ENCODE measurements at regions not wholly inside any gene's neighbourhood (a gene's known extent, or its start where the extent isn't known, plus 50 kb on each side); places are given as distances from the start of the nearest gene placed in this dataset.

DNA sequence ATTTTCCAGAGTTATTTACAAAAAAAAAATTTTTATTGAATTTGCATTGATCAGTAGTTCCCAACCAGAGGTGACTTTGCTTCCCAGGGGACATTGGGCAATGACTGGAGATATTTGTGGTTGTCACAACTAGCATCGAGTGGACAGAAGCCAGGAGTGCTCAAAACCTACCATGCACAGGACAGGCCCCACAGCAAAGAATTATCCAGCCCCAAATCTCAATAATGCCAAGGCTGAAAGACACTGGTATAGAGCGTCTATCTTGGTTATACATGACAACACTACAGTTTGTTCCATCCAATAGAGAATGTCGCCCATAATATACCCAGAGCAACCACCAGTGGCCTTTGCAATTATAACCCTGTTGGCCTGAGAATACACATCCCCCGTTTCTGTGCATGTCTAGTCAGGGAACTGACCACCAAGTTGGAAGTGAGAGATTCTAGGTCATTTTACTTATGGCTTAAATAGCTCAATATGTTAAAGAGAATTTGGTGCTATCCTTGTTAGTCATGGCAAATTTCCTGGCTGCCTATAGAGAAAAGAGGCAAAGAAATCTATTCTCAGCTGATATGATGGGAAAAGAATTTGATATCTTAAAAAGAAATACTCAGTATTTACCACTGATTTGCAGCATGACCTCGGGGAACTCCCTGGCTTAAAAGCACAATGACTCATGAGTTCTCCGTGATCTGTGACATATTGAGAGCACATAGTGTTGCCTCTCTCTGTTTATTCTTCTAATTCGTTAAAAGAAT, 76.0 kb upstream of the ADTRP start:
- Histone ChIP-seq H3K4me3 (ENCODE audit: low read length in 2 of 2) (no peak overlapping the region), H2BK12ac (ENCODE audit: low read length) (no peak overlapping the region), H3K27me3 (ENCODE audit: control insufficient read depth in 3 of 3, insufficient read depth in 3 of 3, low read depth in 1 of 3, low read length in 3 of 3) (no peaks in the 10 kb centered on the region), H3K14ac (ENCODE audit: low read length) (no peak overlapping the region), H2BK120ac (ENCODE audit: low read depth, low read length) (no peak overlapping the region), H2BK5ac (ENCODE audit: low read length) (no peak overlapping the region), H4K91ac (ENCODE audit: low read depth, low read length, poor library complexity) (no peak overlapping the region), H3K9me3 (replicated peaks in 1 of 2; ENCODE audit: control insufficient read depth in 2 of 2, insufficient read depth in 1 of 2, low read depth in 1 of 2, low read length in 2 of 2) (no peaks in the 10 kb centered on the region), H3K4me1 (ENCODE audit: control insufficient read depth in 2 of 2, insufficient read depth in 1 of 2, low read depth in 1 of 2, low read length in 2 of 2) (peaks cover 0 to 3% of the 10 kb centered on the region in 2 donors), H3K27ac (replicated peaks; ENCODE audit: low read length) (no peak overlapping the region), H2BK15ac (ENCODE audit: low read length) (no peak overlapping the region), H2AFZ (ENCODE audit: low read length) (no peak overlapping the region), H3K18ac (ENCODE audit: low read length) (no peak overlapping the region), H3K36me3 (replicated peaks in 1 of 2; ENCODE audit: control insufficient read depth in 2 of 2, insufficient read depth in 2 of 2, low read length in 2 of 2) (no peaks in the 10 kb centered on the region), H4K8ac (ENCODE audit: low read depth, low read length) (no peak overlapping the region), H3K79me1 (ENCODE audit: low read depth, low read length) (no peaks in the 10 kb centered on the region), H3K4ac (ENCODE audit: low read length) (no peak overlapping the region), H3K23ac (ENCODE audit: low read depth, low read length, poor library complexity) (no peak overlapping the region), H3K4me2 (ENCODE audit: insufficient read depth, low read length, poor library complexity, severe bottlenecking) (no peak overlapping the region), H2AK5ac (ENCODE audit: low read depth, low read length) (no peak overlapping the region), H3K9ac (ENCODE audit: low read depth, low read length, poor library complexity) (no peak overlapping the region)
- WGBS, 2 donors (ENCODE audit: extremely low coverage in 2 of 2, insufficient read length in 2 of 2, insufficient replicate concordance in 1 of 2): no CpG with 5 or more reads among the region's 7 CpGs
- no peak for DNase-seq (ENCODE audit: low spot score)

DNA sequence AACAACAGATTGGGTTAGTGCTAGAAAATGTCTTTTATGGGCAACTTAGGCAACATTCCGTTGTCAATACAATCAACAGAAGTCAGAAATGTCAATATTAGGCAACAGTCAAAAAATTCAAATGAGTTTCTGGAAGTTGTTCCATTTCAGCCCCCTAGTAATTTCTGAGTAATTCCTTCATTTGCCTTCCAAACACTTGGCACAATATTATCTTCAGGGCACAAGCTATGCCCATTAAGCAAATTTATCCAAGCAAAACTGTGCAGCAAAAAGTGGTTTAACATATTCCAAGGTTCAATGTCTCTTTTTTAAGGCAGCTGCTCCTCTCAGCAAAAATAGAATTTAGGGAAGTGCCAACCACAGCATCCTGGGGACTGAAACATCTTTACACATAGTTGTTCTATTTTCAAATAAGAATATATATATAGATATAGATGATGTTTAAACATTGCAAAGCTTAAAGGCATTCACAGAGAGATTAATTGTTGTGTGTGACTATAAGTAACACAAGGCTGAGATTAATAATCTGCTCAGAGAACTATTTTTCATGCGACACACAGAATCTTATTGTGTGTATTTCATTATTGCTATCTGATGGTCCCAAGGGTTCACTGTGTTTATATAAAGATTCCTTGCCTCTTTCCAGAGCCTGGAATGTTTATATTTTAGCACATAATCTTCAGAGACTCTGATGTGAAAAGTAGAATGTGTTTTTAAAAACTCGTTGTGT, 75.2 kb upstream of the ADTRP start:
- Histone ChIP-seq H3K36me3 (replicated peaks in 1 of 2; ENCODE audit: control insufficient read depth in 2 of 2, insufficient read depth in 2 of 2, low read length in 2 of 2) (no peaks in the 10 kb centered on the region), H3K4me2 (ENCODE audit: insufficient read depth, low read length, poor library complexity, severe bottlenecking) (no peak overlapping the region), H3K14ac (ENCODE audit: low read length) (no peak overlapping the region), H3K79me1 (ENCODE audit: low read depth, low read length) (no peaks in the 10 kb centered on the region), H2BK12ac (ENCODE audit: low read length) (no peak overlapping the region), H3K27ac (replicated peaks; ENCODE audit: low read length) (no peak overlapping the region), H3K4ac (ENCODE audit: low read length) (no peak overlapping the region), H2BK120ac (ENCODE audit: low read depth, low read length) (no peak overlapping the region), H2AFZ (ENCODE audit: low read length) (no peak overlapping the region), H3K23ac (ENCODE audit: low read depth, low read length, poor library complexity) (no peak overlapping the region), H3K18ac (ENCODE audit: low read length) (no peak overlapping the region), H2BK15ac (ENCODE audit: low read length) (no peak overlapping the region), H3K9me3 (replicated peaks in 1 of 2; ENCODE audit: control insufficient read depth in 2 of 2, insufficient read depth in 1 of 2, low read depth in 1 of 2, low read length in 2 of 2) (no peaks in the 10 kb centered on the region), H3K4me3 (ENCODE audit: low read length in 2 of 2) (no peak overlapping the region), H2BK5ac (ENCODE audit: low read length) (no peak overlapping the region), H3K9ac (ENCODE audit: low read depth, low read length, poor library complexity) (no peak overlapping the region), H3K4me1 (ENCODE audit: control insufficient read depth in 2 of 2, insufficient read depth in 1 of 2, low read depth in 1 of 2, low read length in 2 of 2) (peaks cover 0 to 3% of the 10 kb centered on the region in 2 donors), H2AK5ac (ENCODE audit: low read depth, low read length) (no peak overlapping the region), H3K27me3 (ENCODE audit: control insufficient read depth in 3 of 3, insufficient read depth in 3 of 3, low read depth in 1 of 3, low read length in 3 of 3) (no peaks in the 10 kb centered on the region), H4K8ac (ENCODE audit: low read depth, low read length) (no peak overlapping the region), H4K91ac (ENCODE audit: low read depth, low read length, poor library complexity) (no peak overlapping the region)
- no peak for DNase-seq (ENCODE audit: low spot score)
- WGBS, 2 donors (ENCODE audit: extremely low coverage in 2 of 2, insufficient read length in 2 of 2, insufficient replicate concordance in 1 of 2): no CpG with 5 or more reads among the region's 3 CpGs

DNA sequence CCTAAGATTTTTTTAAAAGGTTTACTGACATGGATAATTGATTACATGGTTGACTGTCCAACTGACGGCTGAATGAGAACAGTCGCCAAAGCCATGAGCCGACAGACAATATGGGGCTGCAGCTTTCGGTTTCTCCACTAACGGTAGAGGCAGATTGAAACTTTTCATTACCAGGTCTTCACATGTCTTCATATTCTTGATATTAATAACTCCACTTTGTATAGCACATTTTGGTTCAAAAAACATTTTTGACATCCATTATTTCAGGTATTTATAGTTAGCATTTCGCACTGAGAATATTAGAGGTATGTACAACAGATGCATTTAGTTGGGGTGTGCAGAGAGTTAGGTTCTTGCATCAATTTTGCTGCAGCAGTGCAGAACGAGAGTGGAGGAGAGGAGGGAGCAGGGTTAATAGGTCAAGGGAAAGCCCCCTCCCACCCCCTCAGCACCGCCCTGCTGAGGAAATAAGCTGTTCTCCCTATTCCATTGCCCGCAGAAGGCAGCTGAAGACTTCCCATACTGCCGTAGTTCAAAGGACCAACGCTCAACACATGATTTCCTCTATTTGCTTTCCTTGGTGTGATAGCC, 73.6 kb upstream of the ADTRP start:
- no peak overlapping the region for H3K4me3 ChIP-seq (ENCODE audit: low read length in 2 of 2)
- no peak overlapping the region for H3K9ac ChIP-seq (ENCODE audit: low read depth, low read length, poor library complexity)
- no CpG with 5 or more reads among the region's 11 CpGs for WGBS, 2 donors (ENCODE audit: extremely low coverage in 2 of 2, insufficient read length in 2 of 2, insufficient replicate concordance in 1 of 2)
- no peak overlapping the region for H3K14ac ChIP-seq (ENCODE audit: low read length)
- H3K23ac ChIP-seq (ENCODE audit: low read depth, low read length, poor library complexity): no peak overlapping the region
- no peaks in the 10 kb centered on the region for H3K9me3 ChIP-seq (replicated peaks in 1 of 2; ENCODE audit: control insufficient read depth in 2 of 2, insufficient read depth in 1 of 2, low read depth in 1 of 2, low read length in 2 of 2)
- H4K8ac ChIP-seq (ENCODE audit: low read depth, low read length): no peak overlapping the region
- H3K4me2 ChIP-seq (ENCODE audit: insufficient read depth, low read length, poor library complexity, severe bottlenecking): no peak overlapping the region
- no peak overlapping the region for H2BK12ac ChIP-seq (ENCODE audit: low read length)
- no peak overlapping the region for H2BK15ac ChIP-seq (ENCODE audit: low read length)
- no peak overlapping the region for H3K4ac ChIP-seq (ENCODE audit: low read length)
- DNase-seq (ENCODE audit: low spot score): peak; percentile 20
- H2BK120ac ChIP-seq (ENCODE audit: low read depth, low read length): no peak overlapping the region
- no peak overlapping the region for H2BK5ac ChIP-seq (ENCODE audit: low read length)
- no peaks in the 10 kb centered on the region for H3K36me3 ChIP-seq (replicated peaks in 1 of 2; ENCODE audit: control insufficient read depth in 2 of 2, insufficient read depth in 2 of 2, low read length in 2 of 2)
- H2AK5ac ChIP-seq (ENCODE audit: low read depth, low read length): no peak overlapping the region
- no peak overlapping the region for H3K18ac ChIP-seq (ENCODE audit: low read length)
- no peaks in the 10 kb centered on the region for H3K27me3 ChIP-seq (ENCODE audit: control insufficient read depth in 3 of 3, insufficient read depth in 3 of 3, low read depth in 1 of 3, low read length in 3 of 3)
- no peak overlapping the region for H4K91ac ChIP-seq (ENCODE audit: low read depth, low read length, poor library complexity)
- no peak overlapping the region for H2AFZ ChIP-seq (ENCODE audit: low read length)
- H3K79me1 ChIP-seq (ENCODE audit: low read depth, low read length): no peaks in the 10 kb centered on the region
- H3K4me1 ChIP-seq (ENCODE audit: control insufficient read depth in 2 of 2, insufficient read depth in 1 of 2, low read depth in 1 of 2, low read length in 2 of 2): peaks cover 0 to 3% of the 10 kb centered on the region in 2 donors
- H3K27ac ChIP-seq (replicated peaks; ENCODE audit: low read length): no peak overlapping the region

DNA sequence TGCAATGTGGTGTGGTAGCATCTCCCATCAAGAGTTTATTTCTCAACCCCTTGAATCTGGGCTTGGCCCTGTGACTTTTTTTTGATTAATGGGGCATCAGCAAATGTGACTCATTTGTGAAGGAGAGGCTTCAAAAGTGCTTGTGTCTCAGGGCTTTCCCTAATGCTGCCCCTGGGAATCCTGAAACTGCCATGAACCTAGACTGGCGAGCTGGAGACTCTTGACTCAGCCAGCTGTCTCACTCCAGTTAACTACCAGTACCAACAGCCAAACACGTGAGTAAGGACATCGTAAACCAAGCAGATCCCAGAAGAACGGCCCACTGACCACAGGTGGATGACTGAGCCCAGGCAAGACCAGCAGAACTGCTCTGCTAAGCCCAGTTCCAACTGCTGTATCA, 72.8 kb upstream of the ADTRP start:
- Histone ChIP-seq H3K23ac (ENCODE audit: low read depth, low read length, poor library complexity) (no peak overlapping the region), H3K27ac (replicated peaks; ENCODE audit: low read length) (no peak overlapping the region), H4K8ac (ENCODE audit: low read depth, low read length) (no peak overlapping the region), H2BK120ac (ENCODE audit: low read depth, low read length) (no peak overlapping the region), H3K4me1 (ENCODE audit: control insufficient read depth in 2 of 2, insufficient read depth in 1 of 2, low read depth in 1 of 2, low read length in 2 of 2) (peaks cover 0 to 3% of the 10 kb centered on the region in 2 donors), H3K18ac (ENCODE audit: low read length) (no peak overlapping the region), H3K14ac (ENCODE audit: low read length) (no peak overlapping the region), H3K79me1 (ENCODE audit: low read depth, low read length) (no peaks in the 10 kb centered on the region), H2BK5ac (ENCODE audit: low read length) (no peak overlapping the region), H4K91ac (ENCODE audit: low read depth, low read length, poor library complexity) (no peak overlapping the region), H3K36me3 (replicated peaks in 1 of 2; ENCODE audit: control insufficient read depth in 2 of 2, insufficient read depth in 2 of 2, low read length in 2 of 2) (no peaks in the 10 kb centered on the region), H2BK12ac (ENCODE audit: low read length) (no peak overlapping the region), H3K9me3 (replicated peaks in 1 of 2; ENCODE audit: control insufficient read depth in 2 of 2, insufficient read depth in 1 of 2, low read depth in 1 of 2, low read length in 2 of 2) (peaks cover 0 to 3% of the 10 kb centered on the region in 2 donors), H2AFZ (ENCODE audit: low read length) (no peak overlapping the region), H3K27me3 (ENCODE audit: control insufficient read depth in 3 of 3, insufficient read depth in 3 of 3, low read depth in 1 of 3, low read length in 3 of 3) (no peaks in the 10 kb centered on the region), H2AK5ac (ENCODE audit: low read depth, low read length) (no peak overlapping the region), H3K4ac (ENCODE audit: low read length) (no peak overlapping the region), H2BK15ac (ENCODE audit: low read length) (no peak overlapping the region), H3K4me2 (ENCODE audit: insufficient read depth, low read length, poor library complexity, severe bottlenecking) (no peak overlapping the region), H3K9ac (ENCODE audit: low read depth, low read length, poor library complexity) (no peak overlapping the region), H3K4me3 (ENCODE audit: low read length in 2 of 2) (no peak overlapping the region)
- no CpG with 5 or more reads among the region's 4 CpGs for WGBS, 2 donors (ENCODE audit: extremely low coverage in 2 of 2, insufficient read length in 2 of 2, insufficient replicate concordance in 1 of 2)
- DNase-seq (ENCODE audit: low spot score): no peak
